GM12892 (cell line): ENCODE measurements at regions not wholly inside any gene's neighbourhood (a gene's known extent, or its start where the extent isn't known, plus 50 kb on each side); places are given as distances from the start of the nearest gene placed in this dataset.
"Not testable (repeated sequence)": the region's sequence is repeated elsewhere in the genome, so short reads cannot be mapped to it uniquely, and the experiment has no call there.

Experiments
- DNase-seq: peaks from one replicate; pipeline ENCODE4 v3.0.0; 2011; ENCODE audit not compliant: insufficient read length
- FAIRE-seq: peaks from 2 replicates; lab custom pipeline; 2011; peaks lifted over from hg19 to GRCh38; lab: Jason Lieb, UNC
- POLR2A ChIP-seq: IDR thresholded peaks from 2 replicates; pipeline ENCODE4 v1.6.1; 2011; ENCODE audit warnings: low read depth, low read length, control low read depth
- POLR2AphosphoS5 ChIP-seq: IDR thresholded peaks from 2 replicates; pipeline ENCODE4 v1.6.1; 2011; ENCODE audit warnings: low read depth, low read length, control low read depth
- TAF1 ChIP-seq: IDR thresholded peaks from 2 replicates; pipeline ENCODE4 v1.6.1; 2011; ENCODE audit warnings: low read depth, mild to moderate bottlenecking, control low read depth, low read length, borderline replicate concordance

- no peak for TF ChIP-seq POLR2A
- no peak for TF ChIP-seq TAF1
- TF ChIP-seq POLR2AphosphoS5 = no peak
- FAIRE-seq (no peak), DNase-seq (no peak)
Measured at GRCh38 chr6:67839818-67840217, 795.3 kb upstream of the ADGRB3 start.

- TF ChIP-seq POLR2AphosphoS5 = no peak
- TF ChIP-seq POLR2A = no peak
- no peak for TF ChIP-seq TAF1
- no peak for FAIRE-seq
- DNase-seq = no peak
Measured at GRCh38 chr6:67825201-67825895, 809.7 kb upstream of the ADGRB3 start.

- DNase-seq (no peak), FAIRE-seq (no peak)
- TF ChIP-seq POLR2A (no peak), TAF1 (no peak)
Measured at GRCh38 chr6:67818322-67818721, 816.8 kb upstream of the ADGRB3 start.

GRCh38 chr6:67815623-67816022, 819.5 kb upstream of the ADGRB3 start:
- no peak for TF ChIP-seq TAF1
- no peak for TF ChIP-seq POLR2AphosphoS5
- TF ChIP-seq POLR2A = no peak
- no peak for DNase-seq
- no peak for FAIRE-seq

GRCh38 chr6:67814262-67814661, 820.8 kb upstream of the ADGRB3 start:
- FAIRE-seq (no peak), DNase-seq (no peak)
- no peak for TF ChIP-seq TAF1
- no peak for TF ChIP-seq POLR2AphosphoS5
- TF ChIP-seq POLR2A = no peak

- FAIRE-seq = no peak
Measured at GRCh38 chr6:67812693-67813092, 822.4 kb upstream of the ADGRB3 start.

GRCh38 chr6:67812125-67812524, 823.0 kb upstream of the ADGRB3 start:
- FAIRE-seq = no peak
- no peak for DNase-seq
- TF ChIP-seq TAF1 (no peak), POLR2A (no peak), POLR2AphosphoS5 (no peak)

More at GRCh38 chr6:67812693-67813092, 822.4 kb upstream of the ADGRB3 start:
- no peak for TF ChIP-seq POLR2A
- no peak for TF ChIP-seq POLR2AphosphoS5
- no peak for TF ChIP-seq TAF1
- DNase-seq = no peak

- DNase-seq (no peak), FAIRE-seq (no peak)
- TF ChIP-seq POLR2A (no peak), POLR2AphosphoS5 (no peak), TAF1 (no peak)
Measured at GRCh38 chr6:67811239-67812037, 823.6 kb upstream of the ADGRB3 start.

- not testable (repeated sequence) for FAIRE-seq, DNase-seq
Measured at GRCh38 chr6:67804808-67805207, 830.3 kb upstream of the ADGRB3 start.

GRCh38 chr6:67802771-67803170, 832.3 kb upstream of the ADGRB3 start:
- FAIRE-seq (no peak), DNase-seq (no peak)
- TF ChIP-seq POLR2AphosphoS5 = no peak
- TF ChIP-seq TAF1 = no peak
- TF ChIP-seq POLR2A = no peak

GRCh38 chr6:67792996-67793395, 842.1 kb upstream of the ADGRB3 start:
- TF ChIP-seq POLR2AphosphoS5 (no peak), TAF1 (no peak), POLR2A (no peak)
- DNase-seq (no peak), FAIRE-seq (no peak)

- FAIRE-seq = no peak
- no peak for DNase-seq
- TF ChIP-seq POLR2AphosphoS5 (no peak), TAF1 (no peak), POLR2A (no peak)
Measured at GRCh38 chr6:67790569-67790968, 844.5 kb upstream of the ADGRB3 start.

- not testable (repeated sequence) for DNase-seq, FAIRE-seq
Measured at GRCh38 chr6:67787119-67787518, 848.0 kb upstream of the ADGRB3 start.
